K562 (cell line): ENCODE measurements at regions not wholly inside any gene's neighbourhood (a gene's known extent, or its start where the extent isn't known, plus 50 kb on each side); places are given as distances from the start of the nearest gene placed in this dataset.

Experiments used
- KAT7 ChIP-seq: sonication (generic); formaldehyde crosslinking; IDR thresholded peaks from 2 replicates; pipeline ENCODE4 v1.8.0; 2022; ENCODE audit warnings: missing genetic modification reagents, mild to moderate bottlenecking, borderline replicate concordance
- MAFK ChIP-seq: IDR thresholded peaks from 2 replicates; pipeline ENCODE4 v1.6.1; 2011; ENCODE audit warnings: low read length, improper control_type of control experiment
- ZNF311 ChIP-seq: fragments of 250-450 bp; sonication (Bioruptor Pico); IDR thresholded peaks from 2 replicates; pipeline ENCODE4 v1.4.0; 2020; ENCODE audit warnings: mild to moderate bottlenecking, moderate library complexity
- TF ChIP-seq, protein P1 (sequence below): fragments of 200-400 bp; formaldehyde crosslinking; IDR thresholded peaks from 2 replicates; pipeline ENCODE4 v1.6.1; 2017; ENCODE audit warnings: mild to moderate bottlenecking, low read depth, low read length, moderate library complexity
- TF ChIP-seq, protein P2 (sequence below), 2 experiments: fragments of 450-650 bp; formaldehyde crosslinking in 1 of 2; IDR thresholded peaks; 2 replicates each; pipeline versions ENCODE4 v1.4.0 to v1.6.1; 2014 to 2020; ENCODE audit warnings: mild to moderate bottlenecking in 2 of 2, borderline replicate concordance in 1 of 2, low read depth in 1 of 2
- TF ChIP-seq, protein P3 (sequence below), 2 experiments: fragments of 250-450 bp in 1 of 2; fragments of 450-650 bp in 1 of 2; sonication (Bioruptor Pico) in 1 of 2; IDR thresholded peaks; 2 replicates each; pipeline versions ENCODE4 v1.6.1 to v1.8.0; 2016 to 2021; ENCODE audit warnings: mild to moderate bottlenecking in 2 of 2, moderate library complexity in 2 of 2, missing compliant biosample characterization in 1 of 2, missing genetic modification characterization in 1 of 2
- TF ChIP-seq, protein P4 (sequence below): sonication (generic); formaldehyde crosslinking; IDR thresholded peaks from 2 replicates; pipeline ENCODE4 v1.8.1; 2023; ENCODE audit warnings: mild to moderate bottlenecking, missing genetic modification reagents, moderate library complexity
- TF ChIP-seq, protein P5 (sequence below): sonication (generic); formaldehyde crosslinking; IDR thresholded peaks from 2 replicates; pipeline ENCODE4 v1.8.1; 2023; ENCODE audit warnings: mild to moderate bottlenecking, missing genetic modification reagents

DNA sequence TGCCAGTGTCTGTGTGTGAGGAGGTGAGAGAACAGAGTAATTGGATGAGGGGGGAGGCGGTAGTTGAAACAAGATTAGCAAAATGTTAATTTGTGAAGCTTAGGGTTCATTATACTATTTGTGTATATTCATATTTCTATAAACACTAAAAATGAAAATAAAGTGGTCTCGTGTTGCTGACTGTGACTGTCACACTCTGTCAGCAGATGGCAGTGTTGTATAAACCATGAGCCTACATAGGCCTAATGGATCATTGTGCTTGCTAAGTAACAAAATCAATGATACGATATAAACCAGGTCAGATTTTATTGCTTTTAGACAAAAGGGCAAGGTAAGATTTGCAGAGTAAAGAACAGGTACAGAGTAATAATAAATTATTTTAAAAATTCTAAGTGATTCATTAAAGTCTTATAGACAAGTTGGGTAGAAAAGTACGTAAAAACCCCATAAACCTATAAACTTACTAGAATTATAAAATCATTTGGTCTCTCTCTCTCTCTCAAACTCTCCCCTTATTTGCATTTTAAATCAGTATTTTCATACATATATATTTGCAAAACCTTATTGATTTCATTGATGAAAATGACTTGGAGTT, 182.7 kb downstream of the RPIA start (continued):
- no peak for TF ChIP-seq KAT7 (CRISPR knock-in tag)
- TF ChIP-seq, protein P1, sequence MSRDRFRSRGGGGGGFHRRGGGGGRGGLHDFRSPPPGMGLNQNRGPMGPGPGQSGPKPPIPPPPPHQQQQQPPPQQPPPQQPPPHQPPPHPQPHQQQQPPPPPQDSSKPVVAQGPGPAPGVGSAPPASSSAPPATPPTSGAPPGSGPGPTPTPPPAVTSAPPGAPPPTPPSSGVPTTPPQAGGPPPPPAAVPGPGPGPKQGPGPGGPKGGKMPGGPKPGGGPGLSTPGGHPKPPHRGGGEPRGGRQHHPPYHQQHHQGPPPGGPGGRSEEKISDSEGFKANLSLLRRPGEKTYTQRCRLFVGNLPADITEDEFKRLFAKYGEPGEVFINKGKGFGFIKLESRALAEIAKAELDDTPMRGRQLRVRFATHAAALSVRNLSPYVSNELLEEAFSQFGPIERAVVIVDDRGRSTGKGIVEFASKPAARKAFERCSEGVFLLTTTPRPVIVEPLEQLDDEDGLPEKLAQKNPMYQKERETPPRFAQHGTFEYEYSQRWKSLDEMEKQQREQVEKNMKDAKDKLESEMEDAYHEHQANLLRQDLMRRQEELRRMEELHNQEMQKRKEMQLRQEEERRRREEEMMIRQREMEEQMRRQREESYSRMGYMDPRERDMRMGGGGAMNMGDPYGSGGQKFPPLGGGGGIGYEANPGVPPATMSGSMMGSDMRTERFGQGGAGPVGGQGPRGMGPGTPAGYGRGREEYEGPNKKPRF = no peak
- peak; percentile 25; the same call in 1 of the 2 replicates for TF ChIP-seq MAFK
- TF ChIP-seq, protein P2, sequence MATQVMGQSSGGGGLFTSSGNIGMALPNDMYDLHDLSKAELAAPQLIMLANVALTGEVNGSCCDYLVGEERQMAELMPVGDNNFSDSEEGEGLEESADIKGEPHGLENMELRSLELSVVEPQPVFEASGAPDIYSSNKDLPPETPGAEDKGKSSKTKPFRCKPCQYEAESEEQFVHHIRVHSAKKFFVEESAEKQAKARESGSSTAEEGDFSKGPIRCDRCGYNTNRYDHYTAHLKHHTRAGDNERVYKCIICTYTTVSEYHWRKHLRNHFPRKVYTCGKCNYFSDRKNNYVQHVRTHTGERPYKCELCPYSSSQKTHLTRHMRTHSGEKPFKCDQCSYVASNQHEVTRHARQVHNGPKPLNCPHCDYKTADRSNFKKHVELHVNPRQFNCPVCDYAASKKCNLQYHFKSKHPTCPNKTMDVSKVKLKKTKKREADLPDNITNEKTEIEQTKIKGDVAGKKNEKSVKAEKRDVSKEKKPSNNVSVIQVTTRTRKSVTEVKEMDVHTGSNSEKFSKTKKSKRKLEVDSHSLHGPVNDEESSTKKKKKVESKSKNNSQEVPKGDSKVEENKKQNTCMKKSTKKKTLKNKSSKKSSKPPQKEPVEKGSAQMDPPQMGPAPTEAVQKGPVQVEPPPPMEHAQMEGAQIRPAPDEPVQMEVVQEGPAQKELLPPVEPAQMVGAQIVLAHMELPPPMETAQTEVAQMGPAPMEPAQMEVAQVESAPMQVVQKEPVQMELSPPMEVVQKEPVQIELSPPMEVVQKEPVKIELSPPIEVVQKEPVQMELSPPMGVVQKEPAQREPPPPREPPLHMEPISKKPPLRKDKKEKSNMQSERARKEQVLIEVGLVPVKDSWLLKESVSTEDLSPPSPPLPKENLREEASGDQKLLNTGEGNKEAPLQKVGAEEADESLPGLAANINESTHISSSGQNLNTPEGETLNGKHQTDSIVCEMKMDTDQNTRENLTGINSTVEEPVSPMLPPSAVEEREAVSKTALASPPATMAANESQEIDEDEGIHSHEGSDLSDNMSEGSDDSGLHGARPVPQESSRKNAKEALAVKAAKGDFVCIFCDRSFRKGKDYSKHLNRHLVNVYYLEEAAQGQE (IDR thresholded peaks at IDR 0.05; ENCODE audit: borderline replicate concordance) = peak; percentile 55; the same call in 1 of the 2 replicates
- TF ChIP-seq, protein P2 (CRISPR knock-in tag; IDR thresholded peaks at IDR 0.05; ENCODE audit: low read depth) = no peak
- TF ChIP-seq, protein P3, sequence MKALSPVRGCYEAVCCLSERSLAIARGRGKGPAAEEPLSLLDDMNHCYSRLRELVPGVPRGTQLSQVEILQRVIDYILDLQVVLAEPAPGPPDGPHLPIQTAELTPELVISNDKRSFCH (CRISPR knock-in tag; IDR thresholded peaks at IDR 0.05) = no peak
- TF ChIP-seq, protein P3 (tag; IDR thresholded peaks at IDR 0.05) = no peak
- no peak for TF ChIP-seq ZNF311 (CRISPR knock-in tag)
- TF ChIP-seq, protein P4, sequence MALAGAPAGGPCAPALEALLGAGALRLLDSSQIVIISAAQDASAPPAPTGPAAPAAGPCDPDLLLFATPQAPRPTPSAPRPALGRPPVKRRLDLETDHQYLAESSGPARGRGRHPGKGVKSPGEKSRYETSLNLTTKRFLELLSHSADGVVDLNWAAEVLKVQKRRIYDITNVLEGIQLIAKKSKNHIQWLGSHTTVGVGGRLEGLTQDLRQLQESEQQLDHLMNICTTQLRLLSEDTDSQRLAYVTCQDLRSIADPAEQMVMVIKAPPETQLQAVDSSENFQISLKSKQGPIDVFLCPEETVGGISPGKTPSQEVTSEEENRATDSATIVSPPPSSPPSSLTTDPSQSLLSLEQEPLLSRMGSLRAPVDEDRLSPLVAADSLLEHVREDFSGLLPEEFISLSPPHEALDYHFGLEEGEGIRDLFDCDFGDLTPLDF = no peak
- TF ChIP-seq, protein P5, sequence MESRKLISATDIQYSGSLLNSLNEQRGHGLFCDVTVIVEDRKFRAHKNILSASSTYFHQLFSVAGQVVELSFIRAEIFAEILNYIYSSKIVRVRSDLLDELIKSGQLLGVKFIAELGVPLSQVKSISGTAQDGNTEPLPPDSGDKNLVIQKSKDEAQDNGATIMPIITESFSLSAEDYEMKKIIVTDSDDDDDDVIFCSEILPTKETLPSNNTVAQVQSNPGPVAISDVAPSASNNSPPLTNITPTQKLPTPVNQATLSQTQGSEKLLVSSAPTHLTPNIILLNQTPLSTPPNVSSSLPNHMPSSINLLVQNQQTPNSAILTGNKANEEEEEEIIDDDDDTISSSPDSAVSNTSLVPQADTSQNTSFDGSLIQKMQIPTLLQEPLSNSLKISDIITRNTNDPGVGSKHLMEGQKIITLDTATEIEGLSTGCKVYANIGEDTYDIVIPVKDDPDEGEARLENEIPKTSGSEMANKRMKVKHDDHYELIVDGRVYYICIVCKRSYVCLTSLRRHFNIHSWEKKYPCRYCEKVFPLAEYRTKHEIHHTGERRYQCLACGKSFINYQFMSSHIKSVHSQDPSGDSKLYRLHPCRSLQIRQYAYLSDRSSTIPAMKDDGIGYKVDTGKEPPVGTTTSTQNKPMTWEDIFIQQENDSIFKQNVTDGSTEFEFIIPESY (CRISPR knock-in tag) = no peak
